ENCODE measurements at regions not wholly inside any gene's neighbourhood (a gene's known extent, or its start where the extent isn't known, plus 50 kb on each side); places are given as distances from the start of the nearest gene placed in this dataset.

DNA sequence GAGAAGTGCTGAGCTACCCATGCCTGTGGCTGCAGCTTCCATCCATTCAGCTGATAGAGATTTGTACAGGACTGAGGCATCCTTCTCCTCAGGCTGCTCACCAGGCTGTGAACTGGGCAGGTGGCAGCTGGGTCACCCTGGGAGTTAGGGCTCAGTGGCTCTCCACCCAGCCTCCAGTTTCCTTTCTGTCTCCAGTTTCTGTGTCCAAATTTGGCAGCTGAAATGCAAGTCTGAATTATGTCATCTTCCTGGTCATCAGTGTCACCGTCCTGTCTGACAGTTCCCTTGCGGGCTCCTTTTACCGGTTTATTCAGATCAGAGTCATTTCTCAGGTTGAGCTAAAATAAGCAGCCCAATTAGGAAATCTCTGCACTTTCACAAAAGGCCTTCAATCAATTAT is 93.3 kb downstream of the EDN1 start:
- Histone ChIP-seq H3K4me3 (ENCODE audit: low read depth, low read length, poor library complexity, severe bottlenecking) (no peak overlapping the region), H3K4me1 (ENCODE audit: insufficient read depth, low read length, poor library complexity, severe bottlenecking) (no peaks in the 10 kb centered on the region), H3K36me3 (ENCODE audit: insufficient read depth, low read length, poor library complexity, severe bottlenecking) (no peaks in the 10 kb centered on the region), H3K27ac (ENCODE audit: low read depth, low read length, poor library complexity, severe bottlenecking) (no peak overlapping the region), H3K9me3 (ENCODE audit: low read depth, low read length, poor library complexity, severe bottlenecking) (no peaks in the 10 kb centered on the region), H3K27me3 (replicated peaks; ENCODE audit: insufficient read depth, low read depth, low read length, poor library complexity) (peaks cover 4% of the 10 kb centered on the region)
- POLR2A ChIA-PET (ENCODE audit: low non-redundant PET) = no interaction called here
- no peak for DNase-seq (ENCODE audit: low spot score)
- no TSS peak for BruUV-seq (replicated peaks)
- intact Hi-C loops (cut with micrococcal nuclease; ENCODE audit: unreplicated experiment) = no loop called here
- TF ChIP-seq, protein P1, sequence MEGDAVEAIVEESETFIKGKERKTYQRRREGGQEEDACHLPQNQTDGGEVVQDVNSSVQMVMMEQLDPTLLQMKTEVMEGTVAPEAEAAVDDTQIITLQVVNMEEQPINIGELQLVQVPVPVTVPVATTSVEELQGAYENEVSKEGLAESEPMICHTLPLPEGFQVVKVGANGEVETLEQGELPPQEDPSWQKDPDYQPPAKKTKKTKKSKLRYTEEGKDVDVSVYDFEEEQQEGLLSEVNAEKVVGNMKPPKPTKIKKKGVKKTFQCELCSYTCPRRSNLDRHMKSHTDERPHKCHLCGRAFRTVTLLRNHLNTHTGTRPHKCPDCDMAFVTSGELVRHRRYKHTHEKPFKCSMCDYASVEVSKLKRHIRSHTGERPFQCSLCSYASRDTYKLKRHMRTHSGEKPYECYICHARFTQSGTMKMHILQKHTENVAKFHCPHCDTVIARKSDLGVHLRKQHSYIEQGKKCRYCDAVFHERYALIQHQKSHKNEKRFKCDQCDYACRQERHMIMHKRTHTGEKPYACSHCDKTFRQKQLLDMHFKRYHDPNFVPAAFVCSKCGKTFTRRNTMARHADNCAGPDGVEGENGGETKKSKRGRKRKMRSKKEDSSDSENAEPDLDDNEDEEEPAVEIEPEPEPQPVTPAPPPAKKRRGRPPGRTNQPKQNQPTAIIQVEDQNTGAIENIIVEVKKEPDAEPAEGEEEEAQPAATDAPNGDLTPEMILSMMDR (conservative IDR thresholded peaks at IDR 0.05; ENCODE audit: low read depth, low read length) = no peak
- no peak for TF ChIP-seq EZH2 (IDR thresholded peaks at IDR 0.05; ENCODE audit: borderline replicate concordance, low read depth, low read length, poor library complexity, severe bottlenecking)
- CTCF ChIA-PET = no interaction called here

- Histone ChIP-seq H3K9me3 (ENCODE audit: low read depth, low read length, poor library complexity, severe bottlenecking) (no peaks in the 10 kb centered on the region), H3K4me3 (ENCODE audit: low read depth, low read length, poor library complexity, severe bottlenecking) (no peak overlapping the region), H3K27me3 (replicated peaks; ENCODE audit: insufficient read depth, low read depth, low read length, poor library complexity) (peaks cover 4% of the 10 kb centered on the region), H3K27ac (ENCODE audit: low read depth, low read length, poor library complexity, severe bottlenecking) (no peak overlapping the region), H3K36me3 (ENCODE audit: insufficient read depth, low read length, poor library complexity, severe bottlenecking) (no peaks in the 10 kb centered on the region), H3K4me1 (ENCODE audit: insufficient read depth, low read length, poor library complexity, severe bottlenecking) (no peaks in the 10 kb centered on the region)
- ChIA-PET CTCF (no interaction called here), POLR2A (ENCODE audit: low non-redundant PET) (interaction anchor here (0.7 kb wide), 1 partner anchor 15 kb away, joined by 4 read pairs; no protein-coding TSS in a partner anchor)
- intact Hi-C loops (cut with micrococcal nuclease; ENCODE audit: unreplicated experiment) = no loop called here
- no TSS peak for BruUV-seq (replicated peaks)
- TF ChIP-seq, protein P1 (conservative IDR thresholded peaks at IDR 0.05; ENCODE audit: low read depth, low read length) = no peak
- TF ChIP-seq EZH2 (IDR thresholded peaks at IDR 0.05; ENCODE audit: borderline replicate concordance, low read depth, low read length, poor library complexity, severe bottlenecking) = no peak
- DNase-seq (ENCODE audit: low spot score) = no peak
Measured at GRCh38 chr6:12384357-12384912, 94.3 kb downstream of the EDN1 start.

- no peaks in the 10 kb centered on the region for H3K4me1 ChIP-seq (ENCODE audit: insufficient read depth, low read length, poor library complexity, severe bottlenecking)
- no peak overlapping the region for H3K4me3 ChIP-seq (ENCODE audit: low read depth, low read length, poor library complexity, severe bottlenecking)
- ChIA-PET POLR2A (ENCODE audit: low non-redundant PET) (no interaction called here), CTCF (no interaction called here)
- no peak overlapping the region for H3K27ac ChIP-seq (ENCODE audit: low read depth, low read length, poor library complexity, severe bottlenecking)
- no peak for DNase-seq (ENCODE audit: low spot score)
- TF ChIP-seq, protein P1 (conservative IDR thresholded peaks at IDR 0.05; ENCODE audit: low read depth, low read length) = no peak
- TF ChIP-seq EZH2 (IDR thresholded peaks at IDR 0.05; ENCODE audit: borderline replicate concordance, low read depth, low read length, poor library complexity, severe bottlenecking) = no peak
- H3K9me3 ChIP-seq (ENCODE audit: low read depth, low read length, poor library complexity, severe bottlenecking) = no peaks in the 10 kb centered on the region
- peaks cover 4% of the 10 kb centered on the region for H3K27me3 ChIP-seq (replicated peaks; ENCODE audit: insufficient read depth, low read depth, low read length, poor library complexity)
- no peaks in the 10 kb centered on the region for H3K36me3 ChIP-seq (ENCODE audit: insufficient read depth, low read length, poor library complexity, severe bottlenecking)
- no TSS peak for BruUV-seq (replicated peaks)
- intact Hi-C loops (cut with micrococcal nuclease; ENCODE audit: unreplicated experiment) = no loop called here
Measured at GRCh38 chr6:12385316-12385715, 95.2 kb downstream of the EDN1 start.
